C4-2B (cell line): ENCODE measurements at regions not wholly inside any gene's neighbourhood (a gene's known extent, or its start where the extent isn't known, plus 50 kb on each side); places are given as distances from the start of the nearest gene placed in this dataset.

Source experiments
- H3K27ac ChIP-seq: fragments of 450-650 bp; 2 replicates; pipeline ENCODE4 v1.5.1; 2017
- CTCF ChIP-seq: fragments of 450-650 bp; conservative IDR thresholded peaks from 2 replicates; pipeline ENCODE4 v1.5.1; 2017; ENCODE audit warnings: mild to moderate bottlenecking
- ZFX ChIP-seq: fragments of 450-650 bp; IDR thresholded peaks from 2 replicates; pipeline ENCODE4 v1.6.1; 2017

- TF ChIP-seq CTCF, result no peak
- no peak overlapping the region for H3K27ac ChIP-seq
Measured at GRCh38 chr4:29213020-29213419, 1507.1 kb upstream of the PCDH7 start.

GRCh38 chr4:29220761-29221160 is 1499.4 kb upstream of the PCDH7 start:
- TF ChIP-seq CTCF (no peak), ZFX (no peak)
- H3K27ac ChIP-seq, result no peak overlapping the region

- no peak for TF ChIP-seq CTCF
- no peak for TF ChIP-seq ZFX
- no peak overlapping the region for H3K27ac ChIP-seq
Measured at GRCh38 chr4:29224911-29225310, 1495.3 kb upstream of the PCDH7 start.

GRCh38 chr4:29240641-29241040 is 1479.5 kb upstream of the PCDH7 start:
- no peak overlapping the region for H3K27ac ChIP-seq
- no peak for TF ChIP-seq CTCF
- no peak for TF ChIP-seq ZFX

- no peak for TF ChIP-seq ZFX
- TF ChIP-seq CTCF, result no peak
- H3K27ac ChIP-seq, result no peak overlapping the region
Measured at GRCh38 chr4:29243054-29243453, 1477.1 kb upstream of the PCDH7 start.

- TF ChIP-seq CTCF, result no peak
- no peak for TF ChIP-seq ZFX
- no peak overlapping the region for H3K27ac ChIP-seq
Measured at GRCh38 chr4:29243851-29244250, 1476.3 kb upstream of the PCDH7 start.

- H3K27ac ChIP-seq, result no peak overlapping the region
- TF ChIP-seq ZFX, result no peak
Measured at GRCh38 chr4:29259556-29259955, 1460.6 kb upstream of the PCDH7 start.

GRCh38 chr4:29262986-29263385 is 1457.2 kb upstream of the PCDH7 start:
- TF ChIP-seq ZFX, result no peak
- H3K27ac ChIP-seq, result no peak overlapping the region

GRCh38 chr4:29276150-29276549 is 1444.0 kb upstream of the PCDH7 start:
- no peak overlapping the region for H3K27ac ChIP-seq
- TF ChIP-seq CTCF, result no peak
- no peak for TF ChIP-seq ZFX
